Panc1 (cell line): ENCODE measurements at regions not wholly inside any gene's neighbourhood (a gene's known extent, or its start where the extent isn't known, plus 50 kb on each side); places are given as distances from the start of the nearest gene placed in this dataset.

Experiments used
- ATAC-seq: fragments of 200-7000 bp; cut with Tn5 transposase; 2 replicates; pipeline ENCODE4 v1.9.1; 2020; ENCODE audit warnings: mild to moderate bottlenecking, moderate library complexity
- BruUV-seq: library from RNA; stranded (reverse); fragments of 400-500 nt; replicated peaks from 2 replicates; lab custom pipeline; 2021; lab: Mats Ljungman, UMichigan
- CTCF ChIA-PET: fragments of 300-600 bp; sonication (Branson Sonifier 250); formaldehyde crosslinking; loops from one replicate; lab custom pipeline; 2022; ENCODE audit warnings: antibody characterized with exemption; lab: Charles Lee
- POLR2A ChIA-PET: fragments of 300-600 bp; sonication (Branson Sonifier 250); formaldehyde crosslinking; loops from one replicate; lab custom pipeline; 2022; ENCODE audit warnings: antibody characterized with exemption; lab: Charles Lee
- DNase-seq: peaks from one replicate; pipeline ENCODE4 v3.0.0-alpha.2; 2010; ENCODE audit warnings: low read depth, low spot score
- H3K27ac ChIP-seq: 2 replicates; pipeline ENCODE4 v1.5.1; 2011; ENCODE audit warnings: mild to moderate bottlenecking, low read length, inconsistent platforms
- H3K27me3 ChIP-seq: fragments of 200-500 bp; sonication (Bioruptor generic); 2 replicates; pipeline ENCODE4 v1.6.0; 2014; ENCODE audit warnings: low read length, inconsistent platforms; ENCODE audit not compliant: control insufficient read depth, insufficient read depth
- H3K36me3 ChIP-seq: fragments of 200-500 bp; sonication (Bioruptor generic); 2 replicates; pipeline ENCODE4 v1.5.1; 2014; ENCODE audit warnings: inconsistent platforms, mild to moderate bottlenecking, low read length, moderate library complexity; ENCODE audit not compliant: control insufficient read depth, insufficient read depth
- H3K4me1 ChIP-seq: 2 replicates; pipeline ENCODE4 v1.5.1; 2011; ENCODE audit warnings: inconsistent platforms, mild to moderate bottlenecking, low read length, moderate library complexity; ENCODE audit not compliant: control insufficient read depth, insufficient read depth
- H3K4me3 ChIP-seq, 2 experiments: 2 replicates each; pipeline ENCODE4 v1.5.1; 2011 to 2012; ENCODE audit warnings: low read depth in 2 of 2, low read length in 2 of 2, mild to moderate bottlenecking in 2 of 2, inconsistent platforms in 1 of 2, moderate library complexity in 1 of 2
- H3K9me3 ChIP-seq: fragments of 200-500 bp; sonication (Bioruptor generic); 2 replicates; pipeline ENCODE4 v1.5.1; 2014; ENCODE audit warnings: low read depth, mild to moderate bottlenecking, inconsistent platforms, low read length, moderate library complexity; ENCODE audit not compliant: control insufficient read depth, insufficient read depth
- CTCF ChIP-seq: fragments of 450-650 bp; IDR thresholded peaks from 2 replicates; pipeline ENCODE4 v1.5.1; 2017; ENCODE audit warnings: mild to moderate bottlenecking
- POLR2AphosphoS5 ChIP-seq: IDR thresholded peaks from 2 replicates; pipeline ENCODE4 v1.6.1; 2012; ENCODE audit warnings: mild to moderate bottlenecking, low read depth, low read length, moderate library complexity
- REST ChIP-seq, 2 experiments: IDR thresholded peaks; 2 replicates each; pipeline ENCODE4 v1.6.1; 2011 to 2012; ENCODE audit warnings: low read depth in 2 of 2, control low read depth in 1 of 2, low read length in 1 of 2, mild to moderate bottlenecking in 1 of 2, moderate library complexity in 1 of 2; ENCODE audit not compliant: insufficient read depth in 1 of 2
- SIN3A ChIP-seq: IDR thresholded peaks from 2 replicates; pipeline ENCODE4 v1.6.1; 2012; ENCODE audit warnings: low read depth, mild to moderate bottlenecking, low read length, moderate library complexity, borderline replicate concordance; ENCODE audit not compliant: insufficient read depth
- TCF7L2 ChIP-seq: IDR thresholded peaks from 2 replicates; pipeline ENCODE4 v1.6.1; 2011; ENCODE audit warnings: mild to moderate bottlenecking, low read depth, low read length, inconsistent platforms
- in situ Hi-C: cut with HindIII; loops from 2 replicates; pipeline ENCODE4 v1.10.0; 2016; ENCODE audit warnings: low sequenced_read_pairs, low pct_unique_long_range_greater_than_20kb
- intact Hi-C: fragments of 100-400 bp; cut with micrococcal nuclease; formaldehyde crosslinking; loops from one replicate; pipeline ENCODE4 v1.10.0; 2022; ENCODE audit not compliant: unreplicated experiment

- no peak for ATAC-seq
- Histone ChIP-seq H3K4me1 (no peaks in the 10 kb centered on the region), H3K27ac (no peak overlapping the region), H3K9me3 (no peaks in the 10 kb centered on the region), H3K4me3 (no peak overlapping the region), H3K36me3 (no peaks in the 10 kb centered on the region), H3K27me3 (no peaks in the 10 kb centered on the region)
- in situ Hi-C loops, result no loop called here
- ChIA-PET CTCF (no interaction called here), POLR2A (no interaction called here)
- TF ChIP-seq CTCF, result no peak
- TF ChIP-seq REST (IDR thresholded peaks at IDR 0.05; ENCODE audit: insufficient read depth in 1 of 2, low read depth in 2 of 2, low read length in 1 of 2), result no peak
- TF ChIP-seq SIN3A, result no peak
- no peak for TF ChIP-seq TCF7L2
- TF ChIP-seq POLR2AphosphoS5, result no peak
- intact Hi-C loops, result no loop called here
- no peak for DNase-seq
- BruUV-seq, result no TSS peak
These were observed 73.7 kb upstream of the TLE3 start for GRCh38 chr15:70171256-70171886.

GRCh38 chr15:70170096-70170699, 72.5 kb upstream of the TLE3 start:
- ChIA-PET CTCF (no interaction called here), POLR2A (no interaction called here)

More at GRCh38 chr15:70170096-70170699, 72.5 kb upstream of the TLE3 start:
- BruUV-seq, result no TSS peak
- DNase-seq (no peak), ATAC-seq (no peak)
- Histone ChIP-seq H3K36me3 (no peaks in the 10 kb centered on the region), H3K4me3 (no peak overlapping the region), H3K4me1 (no peaks in the 10 kb centered on the region), H3K27ac (no peak overlapping the region), H3K9me3 (no peaks in the 10 kb centered on the region), H3K27me3 (no peaks in the 10 kb centered on the region)
- TF ChIP-seq CTCF, result no peak
- no peak for TF ChIP-seq SIN3A
- TF ChIP-seq TCF7L2, result no peak
- no peak for TF ChIP-seq REST (IDR thresholded peaks at IDR 0.05; ENCODE audit: insufficient read depth in 1 of 2, low read depth in 2 of 2, low read length in 1 of 2)
- no peak for TF ChIP-seq POLR2AphosphoS5
- in situ Hi-C loops, result no loop called here
- intact Hi-C loops, result no loop called here
